PC-9 (cell line): ENCODE measurements at regions not wholly inside any gene's neighbourhood (a gene's known extent, or its start where the extent isn't known, plus 50 kb on each side); places are given as distances from the start of the nearest gene placed in this dataset.

Experiments used
- CTCF ChIP-seq: fragments of 200-600 bp; sonication (generic); conservative IDR thresholded peaks from 2 replicates; pipeline ENCODE4 v1.6.1; 2017; ENCODE audit warnings: mixed run types, antibody characterized with exemption, mild to moderate bottlenecking, moderate library complexity
- EZH2 ChIP-seq: fragments of 200-600 bp; sonication (generic); IDR thresholded peaks from 2 replicates; pipeline ENCODE4 v1.8.0; 2017; ENCODE audit warnings: antibody characterized with exemption, low read depth

DNA sequence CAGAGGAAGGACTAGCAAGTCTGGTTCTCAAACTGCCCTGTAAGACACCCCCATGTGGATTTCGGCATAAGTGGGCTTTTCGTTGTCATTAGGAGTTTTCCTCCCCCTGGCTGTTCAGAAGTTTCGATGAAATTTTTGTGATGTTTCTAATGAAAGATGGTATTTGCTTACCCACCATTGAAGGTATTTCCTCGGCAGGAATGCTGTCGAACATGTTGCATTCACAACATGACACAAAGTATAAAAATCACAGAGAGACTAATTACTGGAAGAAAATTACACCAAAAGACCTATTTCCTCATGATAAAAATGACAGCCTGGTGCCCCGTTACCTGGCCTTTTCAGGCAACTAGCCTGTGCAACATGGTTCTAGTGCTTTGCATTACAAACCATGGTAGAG lies 144.9 kb downstream of the TXNL1 start:
- no peak for TF ChIP-seq CTCF
- TF ChIP-seq EZH2, result no peak
